Suprapubic skin (tissue), 4 donors: ENCODE measurements at regions not wholly inside any gene's neighbourhood (a gene's known extent, or its start where the extent isn't known, plus 50 kb on each side); places are given as distances from the start of the nearest gene placed in this dataset.

Experiments used
- CTCF ChIP-seq, 2 donors: fragments of 200-600 bp in 1 of 2; fragments of 450-650 bp in 1 of 2; sonication (generic) in 1 of 2; IDR thresholded peaks; one replicate each; pipeline ENCODE4 v1.5.1; 2016 to 2019; ENCODE audit warnings: antibody characterized with exemption in 2 of 2, mild to moderate bottlenecking in 1 of 2, moderate library complexity in 1 of 2
- EP300 ChIP-seq: sonication (generic); formaldehyde crosslinking; IDR thresholded peaks from one replicate; pipeline ENCODE4 v1.6.1; 2017; ENCODE audit warnings: antibody characterized with exemption
- POLR2A ChIP-seq, 2 donors: fragments of 450-650 bp; IDR thresholded peaks; one replicate each; pipeline ENCODE4 v1.6.1; 2017; ENCODE audit warnings: antibody characterized with exemption in 2 of 2, mild to moderate bottlenecking in 2 of 2, moderate library complexity in 2 of 2
- POLR2AphosphoS5 ChIP-seq, 3 donors: sonication (generic); formaldehyde crosslinking; IDR thresholded peaks; one replicate each; pipeline ENCODE4 v1.6.1; 2017; ENCODE audit warnings: antibody characterized with exemption in 3 of 3

GRCh38 chr4:18441203-18441590 is 419.6 kb upstream of the LCORL start:
- TF ChIP-seq CTCF (IDR thresholded peaks at IDR 0.05): no peak
- TF ChIP-seq EP300: no peak
- TF ChIP-seq POLR2AphosphoS5 (IDR thresholded peaks at IDR 0.05): no peak
- no peak for TF ChIP-seq POLR2A (IDR thresholded peaks at IDR 0.05)
